Activated naive CD4-positive, alpha-beta T cell treated with anti-CD3 and anti-CD28 coated beads, Interleukin-2, amount 10 ng/mL, durations not matched to agents 7 days and 5 days (primary cell): ENCODE measurements at regions not wholly inside any gene's neighbourhood (a gene's known extent, or its start where the extent isn't known, plus 50 kb on each side); places are given as distances from the start of the nearest gene placed in this dataset.

Experiments used
- CTCF ChIA-PET: fragments of 350-600 bp; sonication (Branson Sonifier 250); formaldehyde crosslinking; loops from one replicate; lab custom pipeline; 2021; ENCODE audit warnings: antibody characterized with exemption; lab: Charles Lee
- DNase-seq: peaks from one replicate; pipeline ENCODE4 v3.0.0-alpha.2; 2020
- H3K27ac Mint-ChIP-seq: one replicate; pipeline ENCODE4 v1.8.0; 2021; ENCODE audit warnings: mild to moderate bottlenecking, moderate library complexity, mixed read lengths
- H3K27me3 Mint-ChIP-seq: one replicate; pipeline ENCODE4 v1.8.0; 2021; ENCODE audit warnings: mild to moderate bottlenecking, mixed read lengths
- H3K36me3 Mint-ChIP-seq: one replicate; pipeline ENCODE4 v1.8.0; 2021; ENCODE audit warnings: mixed read lengths
- H3K4me1 Mint-ChIP-seq: one replicate; pipeline ENCODE4 v1.8.0; 2021; ENCODE audit warnings: mixed read lengths
- H3K4me3 Mint-ChIP-seq: one replicate; pipeline ENCODE4 v1.8.0; 2021; ENCODE audit warnings: mild to moderate bottlenecking, moderate library complexity, mixed read lengths
- H3K9me3 Mint-ChIP-seq: one replicate; pipeline ENCODE4 v1.8.0; 2021; ENCODE audit warnings: mixed read lengths

GRCh38 chr1:239800861-239801260 is 290.8 kb upstream of the FMN2 start:
- peaks cover 2% of the 10 kb centered on the region for H3K4me1 Mint-ChIP-seq
- H3K27ac Mint-ChIP-seq, result no peak overlapping the region
- DNase-seq, result no peak
- no peaks in the 10 kb centered on the region for H3K9me3 Mint-ChIP-seq
- CTCF ChIA-PET, result no interaction called here
- H3K4me3 Mint-ChIP-seq, result no peak overlapping the region
- no peaks in the 10 kb centered on the region for H3K36me3 Mint-ChIP-seq
- H3K27me3 Mint-ChIP-seq, result no peaks in the 10 kb centered on the region

GRCh38 chr1:239802275-239802674 is 289.4 kb upstream of the FMN2 start:
- H3K4me3 Mint-ChIP-seq, result no peak overlapping the region
- H3K27ac Mint-ChIP-seq, result no peak overlapping the region
- peaks cover 3% of the 10 kb centered on the region for H3K4me1 Mint-ChIP-seq
- no peak for DNase-seq
- H3K27me3 Mint-ChIP-seq, result no peaks in the 10 kb centered on the region
- H3K9me3 Mint-ChIP-seq, result no peaks in the 10 kb centered on the region
- no peaks in the 10 kb centered on the region for H3K36me3 Mint-ChIP-seq
- CTCF ChIA-PET, result interaction anchor here (1.3 to 1.8 kb wide), 2 partner anchors 17 to 215 kb away, joined by 3 to 4 read pairs; no protein-coding TSS in a partner anchor

- CTCF ChIA-PET, result interaction anchor here (1.0 to 1.1 kb wide), 2 partner anchors 14 to 493 kb away, joined by 3 read pairs; no protein-coding TSS in a partner anchor
- Mint-ChIP-seq H3K27ac (no peak overlapping the region), H3K9me3 (no peaks in the 10 kb centered on the region), H3K4me3 (no peak overlapping the region), H3K4me1 (peaks cover 3% of the 10 kb centered on the region), H3K27me3 (no peaks in the 10 kb centered on the region), H3K36me3 (no peaks in the 10 kb centered on the region)
- no peak for DNase-seq
Observed at GRCh38 chr1:239803781-239804180, 287.9 kb upstream of the FMN2 start.

GRCh38 chr1:239804266-239804665 is 287.4 kb upstream of the FMN2 start:
- no peak overlapping the region for H3K4me3 Mint-ChIP-seq
- H3K27me3 Mint-ChIP-seq, result no peaks in the 10 kb centered on the region
- H3K4me1 Mint-ChIP-seq, result peaks cover 3% of the 10 kb centered on the region
- H3K36me3 Mint-ChIP-seq, result no peaks in the 10 kb centered on the region
- no peak for DNase-seq
- no peaks in the 10 kb centered on the region for H3K9me3 Mint-ChIP-seq
- H3K27ac Mint-ChIP-seq, result no peak overlapping the region
- CTCF ChIA-PET, result interaction anchor here (1.0 to 1.2 kb wide), 3 partner anchors 15 to 494 kb away, joined by 3 read pairs; no protein-coding TSS in a partner anchor

- Mint-ChIP-seq H3K4me3 (no peak overlapping the region), H3K36me3 (no peaks in the 10 kb centered on the region), H3K9me3 (no peaks in the 10 kb centered on the region), H3K4me1 (peaks cover 4% of the 10 kb centered on the region), H3K27ac (no peak overlapping the region), H3K27me3 (no peaks in the 10 kb centered on the region)
- DNase-seq, result no peak
- CTCF ChIA-PET, result interaction anchor here (0.7 to 1.2 kb wide), 3 partner anchors 15 to 1874 kb away, joined by 3 read pairs; no protein-coding TSS in a partner anchor
Observed at GRCh38 chr1:239805042-239805441, 286.6 kb upstream of the FMN2 start.

- no peaks in the 10 kb centered on the region for H3K36me3 Mint-ChIP-seq
- H3K4me1 Mint-ChIP-seq, result peaks cover 13% of the 10 kb centered on the region
- no peak overlapping the region for H3K27ac Mint-ChIP-seq
- H3K27me3 Mint-ChIP-seq, result no peaks in the 10 kb centered on the region
- H3K9me3 Mint-ChIP-seq, result no peaks in the 10 kb centered on the region
- DNase-seq, result no peak
- H3K4me3 Mint-ChIP-seq, result no peak overlapping the region
- CTCF ChIA-PET, result no interaction called here
Observed at GRCh38 chr1:239805851-239806772, 285.6 kb upstream of the FMN2 start.

- CTCF ChIA-PET, result no interaction called here
- no peaks in the 10 kb centered on the region for H3K36me3 Mint-ChIP-seq
- no peak overlapping the region for H3K4me3 Mint-ChIP-seq
- no peaks in the 10 kb centered on the region for H3K9me3 Mint-ChIP-seq
- DNase-seq, result no peak
- no peaks in the 10 kb centered on the region for H3K27me3 Mint-ChIP-seq
- H3K27ac Mint-ChIP-seq, result no peak overlapping the region
- H3K4me1 Mint-ChIP-seq, result peaks cover 20% of the 10 kb centered on the region
Observed at GRCh38 chr1:239806897-239807296, 284.8 kb upstream of the FMN2 start.

GRCh38 chr1:239807361-239807760 is 284.3 kb upstream of the FMN2 start:
- Mint-ChIP-seq H3K27me3 (no peaks in the 10 kb centered on the region), H3K4me1 (peaks cover 20% of the 10 kb centered on the region), H3K4me3 (no peak overlapping the region), H3K36me3 (no peaks in the 10 kb centered on the region), H3K27ac (no peak overlapping the region), H3K9me3 (no peaks in the 10 kb centered on the region)
- DNase-seq, result no peak
- CTCF ChIA-PET, result no interaction called here

- H3K36me3 Mint-ChIP-seq, result no peaks in the 10 kb centered on the region
- H3K4me3 Mint-ChIP-seq, result no peak overlapping the region
- peaks cover 31% of the 10 kb centered on the region for H3K4me1 Mint-ChIP-seq
- H3K9me3 Mint-ChIP-seq, result no peaks in the 10 kb centered on the region
- H3K27ac Mint-ChIP-seq, result no peak overlapping the region
- DNase-seq, result no peak
- H3K27me3 Mint-ChIP-seq, result no peaks in the 10 kb centered on the region
- CTCF ChIA-PET, result no interaction called here
Observed at GRCh38 chr1:239810061-239810481, 281.6 kb upstream of the FMN2 start.

- no peaks in the 10 kb centered on the region for H3K9me3 Mint-ChIP-seq
- H3K27me3 Mint-ChIP-seq, result no peaks in the 10 kb centered on the region
- no peak for DNase-seq
- no peak overlapping the region for H3K27ac Mint-ChIP-seq
- H3K4me1 Mint-ChIP-seq, result peaks cover 28% of the 10 kb centered on the region
- no peak overlapping the region for H3K4me3 Mint-ChIP-seq
- no peaks in the 10 kb centered on the region for H3K36me3 Mint-ChIP-seq
- CTCF ChIA-PET, result no interaction called here
Observed at GRCh38 chr1:239811211-239811885, 280.3 kb upstream of the FMN2 start.

GRCh38 chr1:239812580-239812979 is 279.1 kb upstream of the FMN2 start:
- peaks cover 28% of the 10 kb centered on the region for H3K4me1 Mint-ChIP-seq
- no peaks in the 10 kb centered on the region for H3K9me3 Mint-ChIP-seq
- no peak overlapping the region for H3K4me3 Mint-ChIP-seq
- H3K27ac Mint-ChIP-seq, result no peak overlapping the region
- CTCF ChIA-PET, result no interaction called here
- no peak for DNase-seq
- no peaks in the 10 kb centered on the region for H3K36me3 Mint-ChIP-seq
- H3K27me3 Mint-ChIP-seq, result no peaks in the 10 kb centered on the region

- Mint-ChIP-seq H3K36me3 (no peaks in the 10 kb centered on the region), H3K9me3 (no peaks in the 10 kb centered on the region), H3K4me3 (no peak overlapping the region), H3K4me1 (peaks cover 28% of the 10 kb centered on the region), H3K27ac (no peak overlapping the region), H3K27me3 (no peaks in the 10 kb centered on the region)
- no peak for DNase-seq
- CTCF ChIA-PET, result no interaction called here
Observed at GRCh38 chr1:239814306-239814881, 277.3 kb upstream of the FMN2 start.

GRCh38 chr1:239815074-239815473 is 276.6 kb upstream of the FMN2 start:
- H3K9me3 Mint-ChIP-seq, result no peaks in the 10 kb centered on the region
- H3K27ac Mint-ChIP-seq, result no peak overlapping the region
- no peak overlapping the region for H3K4me3 Mint-ChIP-seq
- no peaks in the 10 kb centered on the region for H3K36me3 Mint-ChIP-seq
- H3K27me3 Mint-ChIP-seq, result no peaks in the 10 kb centered on the region
- CTCF ChIA-PET, result no interaction called here
- DNase-seq, result no peak
- H3K4me1 Mint-ChIP-seq, result peaks cover 27% of the 10 kb centered on the region

- no peak for DNase-seq
- Mint-ChIP-seq H3K9me3 (no peaks in the 10 kb centered on the region), H3K4me3 (no peak overlapping the region), H3K27me3 (no peaks in the 10 kb centered on the region), H3K4me1 (peaks cover 17% of the 10 kb centered on the region), H3K36me3 (no peaks in the 10 kb centered on the region), H3K27ac (no peak overlapping the region)
- CTCF ChIA-PET, result interaction anchor here (1.4 kb wide), 1 partner anchor 19 kb away, joined by 4 read pairs; no protein-coding TSS in a partner anchor
Observed at GRCh38 chr1:239816081-239816782, 275.5 kb upstream of the FMN2 start.
